HCEC 1CT (cell line): ENCODE measurements at regions not wholly inside any gene's neighbourhood (a gene's known extent, or its start where the extent isn't known, plus 50 kb on each side); places are given as distances from the start of the nearest gene placed in this dataset.
"Not testable (repeated sequence)": the region's sequence is repeated elsewhere in the genome, so short reads cannot be mapped to it uniquely, and the experiment has no call there.

Experiments
- DNase-seq: peaks from one replicate; pipeline ENCODE4 v3.0.0-alpha.2; 2017

DNA sequence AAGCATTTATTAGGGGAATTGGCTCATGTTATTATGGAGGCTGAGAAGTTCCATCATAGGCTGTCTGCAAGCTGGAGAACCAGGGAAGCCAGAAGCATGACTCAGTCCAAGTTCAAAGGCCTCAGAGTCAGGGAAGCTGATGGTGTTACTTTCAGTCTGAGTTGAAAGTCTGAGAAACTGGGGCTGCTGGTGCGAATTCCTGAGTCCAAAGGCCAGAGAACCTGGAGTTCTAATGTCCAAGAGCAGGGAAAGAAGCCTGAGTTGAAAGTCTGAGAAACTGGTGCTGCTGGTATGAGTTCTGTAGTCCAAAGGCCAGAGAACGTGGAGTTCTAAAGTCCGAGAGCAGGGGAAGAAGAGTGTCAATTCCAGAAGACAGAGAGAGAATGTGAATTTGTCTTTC is 641.1 kb downstream of the ISL1 start:
- no peak for DNase-seq

- not testable (repeated sequence) for DNase-seq
Measured at GRCh38 chr5:52029836-52030235, 646.6 kb downstream of the ISL1 start.

DNA sequence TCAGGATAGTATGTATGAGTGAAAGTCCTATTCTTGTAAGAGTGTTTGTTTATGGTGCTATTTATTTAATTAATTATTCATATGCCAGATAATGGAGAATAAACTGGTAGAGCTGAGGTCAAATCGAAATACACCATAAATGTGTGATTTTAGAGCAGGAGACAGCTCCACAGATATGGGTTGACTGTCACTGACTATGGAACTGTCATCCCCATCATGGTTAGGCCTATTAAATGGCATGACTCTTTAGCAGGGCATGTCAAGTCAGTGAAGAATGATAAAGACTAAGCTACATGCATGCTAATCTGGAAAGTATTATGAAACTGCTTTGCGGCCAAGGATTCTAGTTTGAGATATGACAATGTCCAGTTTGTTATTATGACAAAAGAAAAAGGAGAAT is 658.6 kb downstream of the ISL1 start:
- no peak for DNase-seq

DNA sequence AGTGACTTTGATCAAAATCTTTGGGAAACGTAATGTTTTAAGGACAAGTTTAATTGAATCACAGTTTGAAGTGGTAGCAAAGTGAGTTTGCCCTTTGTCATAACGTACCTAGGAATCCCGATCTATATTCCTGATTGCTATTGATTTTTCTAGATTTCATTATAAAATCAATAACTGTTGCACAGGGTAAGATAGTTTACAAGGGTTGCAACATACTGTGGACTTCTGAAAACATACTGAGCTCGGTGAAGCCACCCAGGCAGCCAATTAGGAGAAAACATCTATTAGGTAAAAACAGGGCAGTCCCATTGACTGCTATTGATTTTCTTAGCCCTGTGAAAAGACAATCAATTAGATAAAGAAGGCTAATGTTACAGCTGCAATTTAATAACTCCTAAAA is 659.9 kb downstream of the ISL1 start:
- DNase-seq = no peak

- no peak for DNase-seq
Measured at GRCh38 chr5:52043543-52043942, 660.3 kb downstream of the ISL1 start.

- no peak for DNase-seq
Measured at GRCh38 chr5:52051759-52052158, 668.5 kb downstream of the ISL1 start.

GRCh38 chr5:52063186-52063585 is 679.9 kb downstream of the ISL1 start:
- no peak for DNase-seq

- no peak for DNase-seq
Measured at GRCh38 chr5:52065182-52065581, 681.9 kb downstream of the ISL1 start.

GRCh38 chr5:52069997-52070396 is 686.7 kb downstream of the ISL1 start:
- no peak for DNase-seq

DNA sequence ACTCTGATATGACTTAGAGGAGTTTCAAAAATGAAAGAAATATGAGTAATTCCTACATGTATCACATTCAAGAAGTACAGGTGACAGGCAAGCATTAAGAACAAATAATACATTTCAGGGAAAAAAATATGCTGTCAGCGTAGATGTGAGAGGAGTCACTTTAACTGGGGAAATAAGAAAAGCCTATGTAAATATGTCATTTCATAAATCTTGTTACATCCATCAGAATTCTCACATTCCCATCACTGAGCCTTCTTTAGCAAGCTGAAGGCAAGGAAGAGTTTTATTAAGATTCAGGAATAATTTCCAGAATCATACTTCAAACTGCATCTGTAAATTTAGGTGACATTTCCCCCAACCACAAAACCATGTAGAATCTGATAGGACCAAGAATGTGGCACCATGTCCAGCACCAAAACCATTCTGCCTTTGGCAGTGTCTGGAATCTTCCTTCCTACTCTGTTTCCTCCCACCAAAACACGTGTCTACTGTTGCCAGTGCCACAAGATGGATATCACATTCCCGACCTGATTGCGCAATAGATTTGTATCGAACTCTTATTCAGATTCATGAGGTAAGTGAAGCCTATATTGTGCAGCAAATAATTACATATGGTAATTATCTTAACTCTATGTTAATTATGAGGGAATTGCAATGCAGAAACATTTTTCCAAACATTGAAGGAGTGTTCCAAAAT is 690.9 kb downstream of the ISL1 start:
- no peak for DNase-seq

DNA sequence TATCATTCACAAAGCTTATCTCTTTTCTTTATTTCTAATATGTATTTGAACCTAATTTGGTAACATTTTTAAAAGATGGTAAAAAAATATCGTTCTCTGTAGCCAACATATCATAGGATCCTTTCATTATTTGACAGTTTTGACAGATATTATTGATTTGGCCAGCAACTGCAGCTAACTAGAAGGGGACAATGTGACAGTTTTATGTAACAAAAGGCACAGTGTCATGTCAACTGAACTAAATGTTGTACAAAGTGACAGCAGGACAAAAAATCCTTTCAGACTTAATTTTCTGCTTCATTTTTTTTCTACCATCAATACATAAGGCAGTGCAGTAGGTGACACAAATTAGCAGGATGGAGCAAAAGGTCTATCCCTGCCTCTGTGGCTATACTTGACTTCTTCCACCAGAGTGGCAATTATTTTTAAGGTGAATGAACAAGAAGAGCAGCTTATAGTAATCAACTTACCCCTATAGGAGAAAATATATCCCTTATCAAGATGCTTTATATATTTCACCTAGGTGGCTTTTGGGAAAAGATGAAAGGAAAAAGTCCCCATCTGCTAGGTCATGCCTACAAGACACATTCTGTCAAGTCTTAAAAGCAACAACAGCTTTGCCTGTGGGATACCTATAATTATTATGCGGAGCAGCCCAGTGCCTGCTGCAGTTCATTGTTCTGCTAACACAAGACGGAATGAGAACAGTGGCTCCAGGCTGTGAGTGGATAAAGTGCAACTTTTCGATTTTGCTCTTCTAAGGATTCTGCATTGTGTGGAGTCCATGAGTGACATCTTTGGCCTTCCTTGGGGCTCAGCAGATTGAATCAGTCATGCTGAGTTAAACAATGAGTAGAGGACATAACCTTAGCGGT is 694.9 kb downstream of the ISL1 start:
- no peak for DNase-seq

DNA sequence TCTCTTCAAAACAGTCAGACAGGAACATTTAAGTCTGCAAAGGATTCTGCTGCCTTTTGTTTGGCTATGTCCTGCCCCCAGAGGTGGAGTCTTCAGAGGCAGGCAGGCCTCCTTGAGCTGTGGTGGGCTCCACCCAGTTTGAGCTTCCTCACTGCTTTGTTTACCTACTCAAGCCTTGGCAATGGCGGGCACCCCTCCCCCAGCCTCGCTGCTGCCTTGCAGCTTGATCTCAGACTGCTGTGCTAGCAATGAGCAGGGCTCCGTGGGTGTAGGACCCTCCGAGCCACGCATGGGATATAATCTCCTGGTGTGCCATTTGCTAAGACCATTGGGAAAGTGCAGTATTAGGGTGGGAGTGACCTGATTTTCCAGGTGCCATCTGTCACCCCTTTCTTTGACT is 685.4 kb upstream of the ITGA1 start:
- not testable (repeated sequence) for DNase-seq

GRCh38 chr5:52107210-52107905 is 680.4 kb upstream of the ITGA1 start:
- DNase-seq = no peak

GRCh38 chr5:52119768-52120167 is 667.9 kb upstream of the ITGA1 start:
- DNase-seq = no peak

DNA sequence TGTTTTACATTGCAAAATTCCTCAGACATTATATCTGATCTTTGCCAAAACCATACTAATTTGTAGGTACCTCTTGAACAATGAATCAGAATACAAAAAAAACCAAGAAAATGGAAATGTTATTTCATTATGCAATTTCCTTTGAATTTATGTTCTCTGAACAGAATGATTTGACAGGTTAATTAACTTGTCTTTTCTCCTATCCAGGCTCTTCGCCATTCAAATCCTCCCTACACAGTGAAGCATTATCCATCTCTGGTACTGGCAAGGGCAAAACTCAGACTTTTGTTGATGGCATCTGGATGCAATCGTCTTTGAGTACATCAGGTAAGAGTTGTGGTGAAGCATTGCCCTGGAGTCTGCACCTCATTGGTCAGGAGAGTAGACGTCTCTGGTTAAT is 655.7 kb upstream of the ITGA1 start:
- DNase-seq = no peak

- DNase-seq = no peak
Measured at GRCh38 chr5:52134013-52134650, 653.6 kb upstream of the ITGA1 start.

DNA sequence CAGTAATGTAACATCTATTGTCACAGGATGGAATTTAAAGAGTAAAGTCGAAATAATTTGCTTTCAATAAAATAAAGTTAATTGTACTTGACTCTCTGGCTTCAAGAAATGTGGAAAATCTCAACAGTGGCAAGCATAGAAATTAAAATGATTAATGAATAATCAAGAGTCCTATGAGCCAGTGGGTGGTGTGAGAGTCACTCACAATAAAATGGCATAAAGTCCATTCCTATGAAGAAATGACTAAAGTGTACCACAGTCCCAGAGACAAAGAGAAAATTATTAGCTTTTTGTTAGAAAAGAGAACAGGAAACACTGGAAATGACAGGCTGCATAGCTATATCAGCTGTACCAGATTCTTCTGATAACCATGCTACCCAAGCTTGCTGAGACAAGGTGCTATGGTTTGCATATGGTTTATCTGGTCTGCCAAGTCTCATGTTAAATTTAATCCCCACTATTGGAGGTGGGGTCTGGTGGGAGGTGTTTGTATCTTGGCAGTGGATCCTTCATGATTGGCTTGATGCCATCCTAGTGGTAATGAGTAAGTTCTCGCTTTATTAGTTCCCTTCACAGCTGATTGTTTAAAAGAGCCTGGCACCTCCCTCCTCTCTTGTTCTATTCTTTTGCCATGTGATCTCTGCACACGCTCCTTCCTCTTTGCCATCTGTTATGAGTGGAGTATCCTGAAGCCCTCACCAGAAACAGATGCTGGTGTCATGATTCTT is 647.7 kb upstream of the ITGA1 start:
- DNase-seq = no peak

- DNase-seq = no peak
Measured at GRCh38 chr5:52148679-52149078, 639.0 kb upstream of the ITGA1 start.

DNA sequence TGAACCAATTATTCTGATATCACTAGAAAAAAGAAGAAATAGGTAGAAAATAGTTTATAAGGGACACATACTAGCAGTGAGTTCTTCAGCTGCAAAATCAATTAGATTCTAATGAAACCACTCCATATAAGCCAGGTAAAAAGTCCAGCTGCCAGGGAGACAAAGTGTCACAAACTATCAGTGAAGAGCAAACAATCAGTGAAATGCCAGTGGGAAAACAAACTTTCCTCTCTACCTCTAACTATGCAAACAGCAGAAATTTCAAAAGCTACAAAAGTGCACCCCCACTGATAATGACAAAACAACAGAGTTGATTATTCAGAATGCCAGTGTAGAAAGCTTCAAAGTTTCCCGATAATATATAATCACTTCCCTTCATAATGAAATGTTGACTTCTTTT is 637.2 kb upstream of the ITGA1 start:
- DNase-seq = no peak

- DNase-seq = not testable (repeated sequence)
Measured at GRCh38 chr5:52156809-52157208, 630.9 kb upstream of the ITGA1 start.

DNA sequence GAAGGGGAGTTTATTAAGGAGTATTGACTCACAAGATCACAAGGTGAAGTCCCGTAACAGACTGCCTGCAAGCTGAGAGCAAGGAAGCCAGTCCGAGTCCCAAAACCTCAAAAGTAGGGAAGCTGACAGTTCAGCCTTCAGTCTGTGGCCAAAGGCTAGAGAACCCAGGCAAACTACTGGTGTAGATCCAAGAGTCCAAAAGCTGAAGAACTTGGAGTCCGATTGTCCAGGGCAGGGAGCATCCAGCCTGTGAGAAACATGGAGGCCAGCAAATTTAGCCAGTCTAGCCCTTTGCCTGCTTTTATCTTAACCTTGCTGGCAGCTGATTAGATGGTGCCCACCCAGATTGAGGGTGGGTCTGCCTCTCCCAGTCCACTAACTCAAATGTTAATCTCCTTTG is 621.9 kb upstream of the ITGA1 start:
- DNase-seq = not testable (repeated sequence)

- no peak for DNase-seq
Measured at GRCh38 chr5:52173133-52173532, 614.6 kb upstream of the ITGA1 start.

DNA sequence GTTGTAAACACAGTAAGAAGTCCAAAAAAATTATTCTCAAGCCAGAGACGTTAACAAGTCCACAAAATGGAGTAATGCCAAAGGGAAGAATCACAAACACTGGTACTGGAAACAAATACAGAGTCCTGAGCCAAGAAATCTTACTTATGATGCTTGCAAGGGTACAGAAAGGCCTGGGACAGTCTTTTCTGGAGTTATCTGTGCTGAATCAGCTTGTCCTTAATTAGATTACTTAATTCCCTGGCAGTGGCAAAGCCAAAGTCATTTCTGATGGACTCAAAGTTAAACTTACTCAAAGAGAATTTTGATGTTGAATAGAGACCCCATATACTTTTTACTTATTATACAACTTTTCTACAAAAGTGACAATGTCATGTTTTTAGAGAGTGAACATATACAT is 610.5 kb upstream of the ITGA1 start:
- DNase-seq = no peak
